ENCODE measurements at regions not wholly inside any gene's neighbourhood (a gene's known extent, or its start where the extent isn't known, plus 50 kb on each side); places are given as distances from the start of the nearest gene placed in this dataset.

DNA sequence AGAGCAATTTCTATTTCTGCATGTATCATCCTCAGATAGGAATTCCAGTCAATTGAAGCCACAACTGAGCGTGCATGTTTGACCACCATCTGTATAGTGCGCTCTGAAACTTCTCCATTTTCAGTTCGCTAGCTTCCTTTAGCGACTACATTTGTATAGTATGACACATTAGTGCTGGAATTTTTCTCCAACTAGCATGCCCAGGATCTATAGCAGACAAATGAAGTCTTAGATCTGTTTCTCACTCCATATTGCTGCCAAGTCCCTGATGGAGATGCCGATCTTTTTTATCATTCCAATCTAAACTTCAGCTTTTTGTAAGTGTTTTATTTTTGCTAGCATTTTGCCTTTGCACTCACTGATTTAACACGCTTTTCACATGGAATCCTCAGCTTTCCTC, 774.8 kb upstream of the TENM3 start:
- Mint-ChIP-seq H3K27ac (no peak overlapping the region), H3K36me3 (no peaks in the 10 kb centered on the region), H3K27me3 (no peaks in the 10 kb centered on the region), H3K4me3 (no peak overlapping the region), H3K9me3 (peaks cover 0 to 13% (median 13%) of the 10 kb centered on the region in 3 donors), H3K4me1 (no peaks in the 10 kb centered on the region)
- ChIA-PET CTCF (interaction anchor here in 1 of 2 donors (0.5 kb wide), 1 partner anchor 208 kb away, joined by 3 read pairs; no protein-coding TSS in a partner anchor), POLR2A (no interaction called here)
- Histone ChIP-seq H3K4me1 (ENCODE audit: control insufficient read depth in 1 of 2, extremely low read depth in 1 of 2, insufficient read depth in 2 of 2, low read length in 2 of 2) (no peaks in the 10 kb centered on the region), H3K36me3 (ENCODE audit: control insufficient read depth in 2 of 2, extremely low read depth in 1 of 2, insufficient read depth in 1 of 2, low read length in 1 of 2) (no peaks in the 10 kb centered on the region), H3K9me3 (no peaks in the 10 kb centered on the region), H3K4me3 (ENCODE audit: control insufficient read depth in 1 of 2, extremely low read depth in 1 of 2, low read length in 1 of 2) (no peak overlapping the region), H3K27me3 (replicated peaks in 1 of 2; ENCODE audit: control insufficient read depth in 2 of 2, extremely low read depth in 1 of 2, insufficient read depth in 2 of 2, low read length in 1 of 2) (no peaks in the 10 kb centered on the region), H3K27ac (ENCODE audit: low read length) (no peak overlapping the region)
- ATAC-seq (replicated peaks in 1 of 4) (no peak), DNase-seq (no peak)
- 83% methylated on average over 1 of the region's 6 CpGs for WGBS (ENCODE audit: insufficient coverage)

DNA sequence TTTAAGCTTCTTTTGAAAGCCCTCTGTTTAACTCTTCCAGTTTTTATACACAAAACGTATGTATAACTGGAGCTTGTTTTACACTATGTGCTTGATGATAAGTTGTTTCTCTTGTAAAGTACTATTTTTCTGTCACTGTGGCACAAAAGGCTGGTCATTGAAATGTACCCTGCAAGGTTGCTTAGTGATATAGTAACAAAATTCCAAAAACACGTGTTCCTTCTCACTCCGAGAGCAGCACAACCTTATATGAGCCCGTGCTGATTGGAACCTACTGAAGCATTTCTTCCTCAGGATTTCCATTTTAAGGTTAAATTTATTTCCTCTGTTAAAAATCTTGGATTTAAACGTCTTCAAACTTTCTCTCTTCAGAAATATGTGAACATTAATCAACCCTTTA, 772.9 kb upstream of the TENM3 start:
- Mint-ChIP-seq H3K27me3 (no peaks in the 10 kb centered on the region), H3K27ac (no peak overlapping the region), H3K36me3 (no peaks in the 10 kb centered on the region), H3K4me3 (no peak overlapping the region), H3K4me1 (no peaks in the 10 kb centered on the region), H3K9me3 (peaks cover 0 to 13% (median 5%) of the 10 kb centered on the region in 3 donors)
- Histone ChIP-seq H3K9me3 (no peaks in the 10 kb centered on the region), H3K27ac (ENCODE audit: low read length) (no peak overlapping the region), H3K4me1 (ENCODE audit: control insufficient read depth in 1 of 2, extremely low read depth in 1 of 2, insufficient read depth in 2 of 2, low read length in 2 of 2) (no peaks in the 10 kb centered on the region), H3K36me3 (ENCODE audit: control insufficient read depth in 2 of 2, extremely low read depth in 1 of 2, insufficient read depth in 1 of 2, low read length in 1 of 2) (no peaks in the 10 kb centered on the region), H3K27me3 (replicated peaks in 1 of 2; ENCODE audit: control insufficient read depth in 2 of 2, extremely low read depth in 1 of 2, insufficient read depth in 2 of 2, low read length in 1 of 2) (no peaks in the 10 kb centered on the region), H3K4me3 (ENCODE audit: control insufficient read depth in 1 of 2, extremely low read depth in 1 of 2, low read length in 1 of 2) (no peak overlapping the region)
- ATAC-seq (replicated peaks in 1 of 4) (no peak), DNase-seq (no peak)
- WGBS (ENCODE audit: insufficient coverage) = no CpG with 5 or more reads among the region's 5 CpGs
- CTCF ChIA-PET = no interaction called here
- POLR2A ChIA-PET = interaction anchor here in 1 of 2 donors (0.7 kb wide), 1 partner anchor 13 kb away, joined by 7 read pairs; no protein-coding TSS in a partner anchor

DNA sequence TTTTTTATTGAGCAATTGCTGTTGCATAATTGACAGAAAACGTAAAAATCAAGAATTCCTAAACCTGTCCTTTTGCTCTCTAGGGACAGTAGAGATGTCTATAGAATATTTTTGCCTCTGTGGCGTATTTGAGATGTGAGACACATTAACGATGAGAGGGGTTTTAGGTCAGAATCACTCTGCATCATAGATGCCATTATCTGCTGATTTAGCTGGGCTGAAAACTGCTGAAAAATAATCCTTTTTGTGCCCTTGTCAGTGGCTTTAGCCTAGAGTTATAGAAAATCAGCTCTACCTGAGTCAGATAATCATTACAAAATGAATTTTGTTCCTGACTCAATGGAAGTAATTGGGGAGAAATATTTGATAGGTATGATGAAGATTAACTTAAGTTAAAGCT, 767.8 kb upstream of the TENM3 start:
- POLR2A ChIA-PET = no interaction called here
- no peaks in the 10 kb centered on the region for H3K27me3 Mint-ChIP-seq

DNA sequence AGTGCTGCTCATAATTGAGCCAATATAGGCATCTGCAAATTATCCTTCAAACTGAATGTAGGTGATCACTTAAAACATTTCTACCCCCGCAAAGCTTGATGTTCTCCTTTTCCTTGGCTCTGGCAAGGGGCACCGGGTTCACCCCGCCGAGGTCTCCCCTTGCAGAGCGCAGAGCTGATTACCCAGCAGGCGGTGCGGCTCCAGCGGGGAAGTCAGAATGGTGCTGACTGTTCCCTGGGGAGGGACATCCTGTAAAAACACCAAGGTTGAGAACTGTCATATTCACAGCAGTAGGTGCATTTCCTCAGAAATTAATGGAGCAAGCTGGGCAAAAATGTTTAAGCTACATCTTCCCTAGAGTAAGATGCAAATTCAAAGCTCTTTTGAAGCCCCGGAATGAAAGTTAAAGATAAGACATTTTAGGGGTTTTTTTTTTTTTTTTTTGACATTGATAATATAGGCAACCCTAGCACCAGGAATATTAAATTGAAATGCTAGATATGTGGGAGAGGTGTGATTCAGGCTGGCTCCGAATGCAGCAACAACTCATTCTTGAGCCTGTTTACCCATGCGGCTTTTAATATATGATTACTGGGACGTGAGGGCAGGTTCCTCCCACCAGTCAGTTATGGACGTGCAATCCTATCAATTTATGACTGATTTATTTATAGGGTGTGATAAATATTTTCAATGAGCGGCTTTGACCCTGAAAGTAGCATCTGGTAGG, 767.3 kb upstream of the TENM3 start:
- ChIA-PET CTCF (no interaction called here), POLR2A (no interaction called here)
- no peak overlapping the region for H3K4me3 ChIP-seq (ENCODE audit: control insufficient read depth in 1 of 2, extremely low read depth in 1 of 2, low read length in 1 of 2)
- WGBS (ENCODE audit: insufficient coverage) = 35% methylated on average over 8 of the region's 14 CpGs
- no peak overlapping the region for H3K27ac Mint-ChIP-seq
- H3K36me3 Mint-ChIP-seq = no peaks in the 10 kb centered on the region
- no peak for ATAC-seq (replicated peaks in 1 of 4)
- H3K4me1 Mint-ChIP-seq = no peaks in the 10 kb centered on the region
- no peaks in the 10 kb centered on the region for H3K27me3 Mint-ChIP-seq
- no peaks in the 10 kb centered on the region for H3K36me3 ChIP-seq (ENCODE audit: control insufficient read depth in 2 of 2, extremely low read depth in 1 of 2, insufficient read depth in 1 of 2, low read length in 1 of 2)
- H3K9me3 Mint-ChIP-seq = no peaks in the 10 kb centered on the region
- H3K4me3 Mint-ChIP-seq = no peak overlapping the region
- no peak for DNase-seq
- no peaks in the 10 kb centered on the region for H3K4me1 ChIP-seq (ENCODE audit: control insufficient read depth in 1 of 2, extremely low read depth in 1 of 2, insufficient read depth in 2 of 2, low read length in 2 of 2)
- H3K27me3 ChIP-seq (replicated peaks in 1 of 2; ENCODE audit: control insufficient read depth in 2 of 2, extremely low read depth in 1 of 2, insufficient read depth in 2 of 2, low read length in 1 of 2) = no peaks in the 10 kb centered on the region
- no peak overlapping the region for H3K27ac ChIP-seq (ENCODE audit: low read length)
- H3K9me3 ChIP-seq = no peaks in the 10 kb centered on the region

More for the DNA sequence above, 767.8 kb upstream of the TENM3 start:
- Mint-ChIP-seq H3K36me3 (no peaks in the 10 kb centered on the region), H3K4me1 (no peaks in the 10 kb centered on the region), H3K9me3 (peaks cover 0 to 3% (median 0%) of the 10 kb centered on the region in 3 donors), H3K4me3 (no peak overlapping the region), H3K27ac (no peak overlapping the region)
- Histone ChIP-seq H3K4me3 (ENCODE audit: control insufficient read depth in 1 of 2, extremely low read depth in 1 of 2, low read length in 1 of 2) (no peak overlapping the region), H3K9me3 (no peaks in the 10 kb centered on the region), H3K4me1 (ENCODE audit: control insufficient read depth in 1 of 2, extremely low read depth in 1 of 2, insufficient read depth in 2 of 2, low read length in 2 of 2) (no peaks in the 10 kb centered on the region), H3K27ac (ENCODE audit: low read length) (no peak overlapping the region), H3K36me3 (ENCODE audit: control insufficient read depth in 2 of 2, extremely low read depth in 1 of 2, insufficient read depth in 1 of 2, low read length in 1 of 2) (no peaks in the 10 kb centered on the region), H3K27me3 (replicated peaks in 1 of 2; ENCODE audit: control insufficient read depth in 2 of 2, extremely low read depth in 1 of 2, insufficient read depth in 2 of 2, low read length in 1 of 2) (no peaks in the 10 kb centered on the region)
- CTCF ChIA-PET = no interaction called here
- DNase-seq (no peak), ATAC-seq (replicated peaks in 1 of 4) (no peak)
- WGBS (ENCODE audit: insufficient coverage) = no CpG with 5 or more reads among the region's 3 CpGs

DNA sequence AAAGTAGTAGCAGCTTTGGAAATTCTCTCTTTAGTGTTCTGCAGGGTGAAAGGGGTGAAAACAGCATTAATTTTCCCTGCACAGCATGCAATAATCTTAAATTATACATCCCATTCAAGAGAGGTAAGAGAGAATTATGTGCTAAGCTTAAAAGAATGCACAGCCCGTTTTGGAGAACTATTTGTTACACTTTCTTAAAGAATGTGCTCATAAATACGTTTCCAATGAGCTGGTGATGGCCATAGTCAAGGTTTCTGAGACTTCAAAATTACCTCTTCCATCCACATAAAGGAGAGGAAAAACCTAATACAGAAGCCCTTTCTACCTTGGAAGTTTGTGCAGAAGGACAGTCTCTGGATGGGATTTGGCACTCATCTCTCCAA, 766.7 kb upstream of the TENM3 start:
- Mint-ChIP-seq H3K27ac (no peak overlapping the region), H3K27me3 (no peaks in the 10 kb centered on the region), H3K4me3 (no peak overlapping the region), H3K36me3 (no peaks in the 10 kb centered on the region), H3K9me3 (no peaks in the 10 kb centered on the region), H3K4me1 (no peaks in the 10 kb centered on the region)
- ATAC-seq (replicated peaks in 1 of 4) = no peak
- Histone ChIP-seq H3K27ac (ENCODE audit: low read length) (no peak overlapping the region), H3K27me3 (replicated peaks in 1 of 2; ENCODE audit: control insufficient read depth in 2 of 2, extremely low read depth in 1 of 2, insufficient read depth in 2 of 2, low read length in 1 of 2) (no peaks in the 10 kb centered on the region), H3K4me3 (ENCODE audit: control insufficient read depth in 1 of 2, extremely low read depth in 1 of 2, low read length in 1 of 2) (no peak overlapping the region), H3K36me3 (ENCODE audit: control insufficient read depth in 2 of 2, extremely low read depth in 1 of 2, insufficient read depth in 1 of 2, low read length in 1 of 2) (no peaks in the 10 kb centered on the region), H3K4me1 (ENCODE audit: control insufficient read depth in 1 of 2, extremely low read depth in 1 of 2, insufficient read depth in 2 of 2, low read length in 2 of 2) (no peaks in the 10 kb centered on the region), H3K9me3 (no peaks in the 10 kb centered on the region)
- DNase-seq = no peak
- WGBS (ENCODE audit: insufficient coverage) = no CpG with 5 or more reads among the region's 2 CpGs
- ChIA-PET CTCF (no interaction called here), POLR2A (no interaction called here)

DNA sequence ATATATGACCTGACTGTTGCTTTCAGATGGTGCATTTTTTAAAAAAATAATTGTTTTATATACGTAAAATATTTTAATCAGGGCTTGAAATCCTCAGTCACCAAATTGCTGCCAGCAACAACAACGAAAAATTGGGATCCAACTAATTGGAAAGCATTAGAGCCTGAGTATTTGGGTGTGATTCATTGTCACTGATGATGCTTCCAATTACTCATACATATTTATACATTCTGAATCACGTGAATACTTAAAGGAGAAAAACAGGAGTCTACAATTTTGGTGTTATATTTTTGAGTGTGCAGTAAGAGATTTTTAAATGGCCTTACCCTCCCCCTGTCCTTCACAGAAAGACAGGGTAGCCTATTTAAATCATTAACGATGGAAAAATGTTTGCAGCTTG, 765.6 kb upstream of the TENM3 start:
- no peak overlapping the region for H3K4me3 ChIP-seq (ENCODE audit: control insufficient read depth in 1 of 2, extremely low read depth in 1 of 2, low read length in 1 of 2)
- POLR2A ChIA-PET = no interaction called here
- Mint-ChIP-seq H3K4me3 (no peak overlapping the region), H3K4me1 (no peaks in the 10 kb centered on the region), H3K27ac (no peak overlapping the region), H3K36me3 (no peaks in the 10 kb centered on the region), H3K27me3 (no peaks in the 10 kb centered on the region), H3K9me3 (no peaks in the 10 kb centered on the region)
- DNase-seq = no peak
- H3K9me3 ChIP-seq = no peaks in the 10 kb centered on the region
- no peaks in the 10 kb centered on the region for H3K4me1 ChIP-seq (ENCODE audit: control insufficient read depth in 1 of 2, extremely low read depth in 1 of 2, insufficient read depth in 2 of 2, low read length in 2 of 2)
- H3K27me3 ChIP-seq (replicated peaks in 1 of 2; ENCODE audit: control insufficient read depth in 2 of 2, extremely low read depth in 1 of 2, insufficient read depth in 2 of 2, low read length in 1 of 2) = no peaks in the 10 kb centered on the region
- no peak overlapping the region for H3K27ac ChIP-seq (ENCODE audit: low read length)
- no peak for ATAC-seq (replicated peaks in 1 of 4)
- H3K36me3 ChIP-seq (ENCODE audit: control insufficient read depth in 2 of 2, extremely low read depth in 1 of 2, insufficient read depth in 1 of 2, low read length in 1 of 2) = no peaks in the 10 kb centered on the region
- CTCF ChIA-PET = no interaction called here
- WGBS (ENCODE audit: insufficient coverage) = no CpG with 5 or more reads among the region's 4 CpGs

DNA sequence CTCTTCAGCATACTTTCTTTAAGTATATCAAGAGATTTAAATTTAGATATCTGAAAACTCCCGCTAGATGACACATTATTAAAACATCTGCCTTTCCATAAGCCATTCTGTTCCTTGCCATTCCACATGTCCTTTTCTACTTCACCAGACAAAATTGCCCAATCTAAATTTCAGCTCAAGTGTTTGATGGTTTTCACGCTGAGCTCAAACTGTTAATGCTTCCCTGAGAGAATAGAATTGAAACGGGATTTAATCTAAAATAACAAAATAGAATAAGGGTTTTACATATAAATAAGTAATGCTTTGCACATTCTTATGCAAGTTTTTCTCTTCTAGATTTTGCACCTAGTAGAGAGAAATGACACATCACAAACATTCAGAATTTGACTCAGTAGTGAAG, 764.5 kb upstream of the TENM3 start:
- Histone ChIP-seq H3K9me3 (no peaks in the 10 kb centered on the region), H3K27me3 (replicated peaks in 1 of 2; ENCODE audit: control insufficient read depth in 2 of 2, extremely low read depth in 1 of 2, insufficient read depth in 2 of 2, low read length in 1 of 2) (no peaks in the 10 kb centered on the region), H3K27ac (ENCODE audit: low read length) (no peak overlapping the region), H3K4me1 (ENCODE audit: control insufficient read depth in 1 of 2, extremely low read depth in 1 of 2, insufficient read depth in 2 of 2, low read length in 2 of 2) (no peaks in the 10 kb centered on the region), H3K36me3 (ENCODE audit: control insufficient read depth in 2 of 2, extremely low read depth in 1 of 2, insufficient read depth in 1 of 2, low read length in 1 of 2) (no peaks in the 10 kb centered on the region), H3K4me3 (ENCODE audit: control insufficient read depth in 1 of 2, extremely low read depth in 1 of 2, low read length in 1 of 2) (no peak overlapping the region)
- WGBS (ENCODE audit: insufficient coverage) = no CpG with 5 or more reads among the region's 3 CpGs
- H3K36me3 Mint-ChIP-seq = no peaks in the 10 kb centered on the region
- POLR2A ChIA-PET = no interaction called here
- no peak overlapping the region for H3K27ac Mint-ChIP-seq
- ATAC-seq (replicated peaks in 1 of 4) (no peak), DNase-seq (no peak)
- no peaks in the 10 kb centered on the region for H3K27me3 Mint-ChIP-seq
- no peaks in the 10 kb centered on the region for H3K4me1 Mint-ChIP-seq
- CTCF ChIA-PET = no interaction called here
- no peaks in the 10 kb centered on the region for H3K9me3 Mint-ChIP-seq
- H3K4me3 Mint-ChIP-seq = no peak overlapping the region
